ENCODE measurements at regions not wholly inside any gene's neighbourhood (a gene's known extent, or its start where the extent isn't known, plus 50 kb on each side); places are given as distances from the start of the nearest gene placed in this dataset.

GRCh38 chr13:97568850-97569249 lies 134.9 kb downstream of the RAP2A start:
- no peak for TF ChIP-seq POLR2A (IDR thresholded peaks at IDR 0.05; ENCODE audit: low read length)
- TF ChIP-seq GATA1 (IDR thresholded peaks at IDR 0.05; ENCODE audit: low read depth, low read length), result no peak

Data from erythroblast (primary cell).